ENCODE measurements at regions not wholly inside any gene's neighbourhood (a gene's known extent, or its start where the extent isn't known, plus 50 kb on each side); places are given as distances from the start of the nearest gene placed in this dataset.

DNA sequence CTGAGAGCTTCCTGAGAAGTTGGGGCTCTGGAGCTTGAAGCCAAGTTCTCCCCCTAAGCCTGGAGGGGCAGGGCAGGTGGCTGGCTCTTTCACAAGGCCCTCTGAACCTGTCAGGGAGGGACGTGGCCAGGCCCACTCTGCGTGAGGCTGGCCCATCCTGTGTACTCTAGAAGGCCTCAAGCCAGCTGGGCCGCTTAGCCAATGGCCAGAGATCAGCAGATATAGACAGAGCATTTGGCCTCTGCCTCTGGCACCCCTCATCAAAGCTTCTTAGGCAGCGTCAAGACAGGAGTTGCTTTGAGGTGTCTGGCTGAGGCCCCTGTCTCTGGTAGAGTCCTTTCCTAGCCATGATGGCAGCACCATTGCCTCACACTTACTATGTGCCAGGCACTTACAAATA, 105.6 kb downstream of the FGF18 start:
- Histone ChIP-seq H3K79me2 (ENCODE audit: insufficient read depth, low read length) (no peaks in the 10 kb centered on the region), H3K27ac (ENCODE audit: extremely low read length, insufficient read depth, low read length) (no peak overlapping the region), H3K4me3 (replicated peaks in 1 of 3; ENCODE audit: insufficient read depth in 1 of 3, low read depth in 2 of 3, low read length in 3 of 3) (no peak overlapping the region), H3K27me3 (ENCODE audit: control insufficient read depth in 1 of 2, insufficient read depth in 2 of 2, low read length in 2 of 2) (peaks cover 4 to 16% of the 10 kb centered on the region in 2 experiments; a peak in 4 of 5 replicates), H3K4me2 (ENCODE audit: low read depth, low read length) (no peak overlapping the region), H3K9ac (ENCODE audit: insufficient read depth, low read depth, low read length) (no peak overlapping the region), H3K36me3 (replicated peaks in 1 of 2; ENCODE audit: control insufficient read depth in 1 of 2, insufficient read depth in 2 of 2, low read length in 2 of 2) (no peaks in the 10 kb centered on the region), H2AFZ (ENCODE audit: low read length) (no peak overlapping the region), H3K4me1 (ENCODE audit: insufficient read depth, low read length) (no peaks in the 10 kb centered on the region), H3K9me3 (ENCODE audit: low read length) (no peaks in the 10 kb centered on the region), H4K20me1 (ENCODE audit: insufficient read depth, low read length) (no peaks in the 10 kb centered on the region)
- no TSS peak for BruUV-seq (replicated peaks)
- ChIA-PET CTCF (ENCODE audit: low intra/inter-chr PET ratio, low total read pairs) (no interaction called here), POLR2A (no interaction called here)
- no peak for TF ChIP-seq RELA (CRISPR knock-in tag; IDR thresholded peaks at IDR 0.05)
- TF ChIP-seq, protein P1, sequence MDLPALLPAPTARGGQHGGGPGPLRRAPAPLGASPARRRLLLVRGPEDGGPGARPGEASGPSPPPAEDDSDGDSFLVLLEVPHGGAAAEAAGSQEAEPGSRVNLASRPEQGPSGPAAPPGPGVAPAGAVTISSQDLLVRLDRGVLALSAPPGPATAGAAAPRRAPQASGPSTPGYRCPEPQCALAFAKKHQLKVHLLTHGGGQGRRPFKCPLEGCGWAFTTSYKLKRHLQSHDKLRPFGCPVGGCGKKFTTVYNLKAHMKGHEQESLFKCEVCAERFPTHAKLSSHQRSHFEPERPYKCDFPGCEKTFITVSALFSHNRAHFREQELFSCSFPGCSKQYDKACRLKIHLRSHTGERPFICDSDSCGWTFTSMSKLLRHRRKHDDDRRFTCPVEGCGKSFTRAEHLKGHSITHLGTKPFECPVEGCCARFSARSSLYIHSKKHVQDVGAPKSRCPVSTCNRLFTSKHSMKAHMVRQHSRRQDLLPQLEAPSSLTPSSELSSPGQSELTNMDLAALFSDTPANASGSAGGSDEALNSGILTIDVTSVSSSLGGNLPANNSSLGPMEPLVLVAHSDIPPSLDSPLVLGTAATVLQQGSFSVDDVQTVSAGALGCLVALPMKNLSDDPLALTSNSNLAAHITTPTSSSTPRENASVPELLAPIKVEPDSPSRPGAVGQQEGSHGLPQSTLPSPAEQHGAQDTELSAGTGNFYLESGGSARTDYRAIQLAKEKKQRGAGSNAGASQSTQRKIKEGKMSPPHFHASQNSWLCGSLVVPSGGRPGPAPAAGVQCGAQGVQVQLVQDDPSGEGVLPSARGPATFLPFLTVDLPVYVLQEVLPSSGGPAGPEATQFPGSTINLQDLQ (CRISPR knock-in tag; IDR thresholded peaks at IDR 0.05) = no peak
- no peak for TF ChIP-seq ZSCAN29 (CRISPR knock-in tag; conservative IDR thresholded peaks at IDR 0.05)
- TF ChIP-seq ZNF75D (CRISPR knock-in tag; IDR thresholded peaks at IDR 0.05; ENCODE audit: borderline replicate concordance) = no peak
- TF ChIP-seq, protein P2, sequence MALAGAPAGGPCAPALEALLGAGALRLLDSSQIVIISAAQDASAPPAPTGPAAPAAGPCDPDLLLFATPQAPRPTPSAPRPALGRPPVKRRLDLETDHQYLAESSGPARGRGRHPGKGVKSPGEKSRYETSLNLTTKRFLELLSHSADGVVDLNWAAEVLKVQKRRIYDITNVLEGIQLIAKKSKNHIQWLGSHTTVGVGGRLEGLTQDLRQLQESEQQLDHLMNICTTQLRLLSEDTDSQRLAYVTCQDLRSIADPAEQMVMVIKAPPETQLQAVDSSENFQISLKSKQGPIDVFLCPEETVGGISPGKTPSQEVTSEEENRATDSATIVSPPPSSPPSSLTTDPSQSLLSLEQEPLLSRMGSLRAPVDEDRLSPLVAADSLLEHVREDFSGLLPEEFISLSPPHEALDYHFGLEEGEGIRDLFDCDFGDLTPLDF (CRISPR knock-in tag; IDR thresholded peaks at IDR 0.05) = no peak
- TF ChIP-seq PTBP1 (IDR thresholded peaks at IDR 0.05; ENCODE audit: low read depth, low read length, poor library complexity, severe bottlenecking) = no peak
- no peak for TF ChIP-seq ZNF337 (CRISPR knock-in tag; IDR thresholded peaks at IDR 0.05; ENCODE audit: borderline replicate concordance, low read depth)
- TF ChIP-seq TCF7L2 (IDR thresholded peaks at IDR 0.05; ENCODE audit: low read depth, low read length) = no peak
- no peak for TF ChIP-seq PCBP2 (optimal IDR thresholded peaks at IDR 0.05; ENCODE audit: low read depth, low read length, poor library complexity, severe bottlenecking)
- TF ChIP-seq KDM5B (CRISPR knock-in tag; IDR thresholded peaks at IDR 0.05; ENCODE audit: borderline replicate concordance) = no peak
- TF ChIP-seq NR3C1 (CRISPR knock-in tag; IDR thresholded peaks at IDR 0.05) = no peak
- intact Hi-C loops (cut with micrococcal nuclease; ENCODE audit: unreplicated experiment) = no loop called here
- 0% methylated on average over 1 of the region's 4 CpGs for WGBS (ENCODE audit: low lambda C conversion rate)
- in situ Hi-C loops (cut with HindIII; ENCODE audit: extremely low pct_ligation_motif_present, low pct_unique_long_range_greater_than_20kb) = no loop called here
- no peak for DNase-seq (ENCODE audit: low spot score)
- ATAC-seq = no peak
- FAIRE-seq = no peak

All from HepG2 (cell line).